Mammary epithelial cell (primary cell): ENCODE measurements at regions not wholly inside any gene's neighbourhood (a gene's known extent, or its start where the extent isn't known, plus 50 kb on each side); places are given as distances from the start of the nearest gene placed in this dataset.

Source experiments
- EZH2 ChIP-seq: IDR thresholded peaks from 2 replicates; pipeline ENCODE4 v1.6.1; 2012; ENCODE audit warnings: low read length, inconsistent platforms, borderline replicate concordance
- TF ChIP-seq, protein P1 (sequence below), 2 donors: IDR thresholded peaks in 1 of 2; conservative IDR thresholded peaks in 1 of 2; 2 replicates each; pipeline ENCODE4 v1.5.1; 2011 to 2012; ENCODE audit warnings: inconsistent platforms in 2 of 2, low read length in 2 of 2, mild to moderate bottlenecking in 2 of 2, control low read depth in 1 of 2, low read depth in 1 of 2; ENCODE audit not compliant: insufficient read depth in 1 of 2; ENCODE audit errors: extremely low read depth in 1 of 2

DNA sequence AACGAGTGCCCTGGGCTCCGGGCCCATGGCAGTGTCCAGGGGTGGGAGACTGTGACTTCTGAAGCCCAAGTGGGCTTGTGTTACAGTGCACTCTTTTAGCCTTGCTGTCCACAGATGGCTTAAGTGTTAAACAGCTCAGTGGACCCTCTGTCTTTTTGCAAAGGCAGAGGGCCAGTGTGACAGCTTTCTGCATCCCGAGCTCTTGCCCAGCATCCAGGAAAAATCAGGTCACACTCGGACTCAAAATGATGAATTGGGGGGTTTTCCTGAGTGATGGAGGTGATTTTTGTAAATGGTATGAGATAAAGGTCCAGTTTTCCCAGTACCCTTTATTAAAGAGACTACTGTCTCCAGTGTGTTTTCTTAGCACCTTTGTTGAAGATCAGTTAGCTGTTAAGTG lies 321.3 kb upstream of the GRAMD2B start:
- TF ChIP-seq, protein P1, sequence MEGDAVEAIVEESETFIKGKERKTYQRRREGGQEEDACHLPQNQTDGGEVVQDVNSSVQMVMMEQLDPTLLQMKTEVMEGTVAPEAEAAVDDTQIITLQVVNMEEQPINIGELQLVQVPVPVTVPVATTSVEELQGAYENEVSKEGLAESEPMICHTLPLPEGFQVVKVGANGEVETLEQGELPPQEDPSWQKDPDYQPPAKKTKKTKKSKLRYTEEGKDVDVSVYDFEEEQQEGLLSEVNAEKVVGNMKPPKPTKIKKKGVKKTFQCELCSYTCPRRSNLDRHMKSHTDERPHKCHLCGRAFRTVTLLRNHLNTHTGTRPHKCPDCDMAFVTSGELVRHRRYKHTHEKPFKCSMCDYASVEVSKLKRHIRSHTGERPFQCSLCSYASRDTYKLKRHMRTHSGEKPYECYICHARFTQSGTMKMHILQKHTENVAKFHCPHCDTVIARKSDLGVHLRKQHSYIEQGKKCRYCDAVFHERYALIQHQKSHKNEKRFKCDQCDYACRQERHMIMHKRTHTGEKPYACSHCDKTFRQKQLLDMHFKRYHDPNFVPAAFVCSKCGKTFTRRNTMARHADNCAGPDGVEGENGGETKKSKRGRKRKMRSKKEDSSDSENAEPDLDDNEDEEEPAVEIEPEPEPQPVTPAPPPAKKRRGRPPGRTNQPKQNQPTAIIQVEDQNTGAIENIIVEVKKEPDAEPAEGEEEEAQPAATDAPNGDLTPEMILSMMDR (conservative IDR thresholded peaks at IDR 0.05 in 1 of 2, IDR thresholded peaks at IDR 0.05 in 1 of 2; ENCODE audit: extremely low read depth in 1 of 2, insufficient read depth in 1 of 2, low read depth in 1 of 2, low read length in 2 of 2), result no peak
- no peak for TF ChIP-seq EZH2
